Loucy (cell line): ENCODE measurements at regions not wholly inside any gene's neighbourhood (a gene's known extent, or its start where the extent isn't known, plus 50 kb on each side); places are given as distances from the start of the nearest gene placed in this dataset.

Experiments used
- CTCF ChIP-seq: fragments of 200-600 bp; sonication (generic); conservative IDR thresholded peaks from 2 replicates; pipeline ENCODE4 v1.5.1; 2014; ENCODE audit warnings: mild to moderate bottlenecking, antibody characterized with exemption, low read length
- EZH2phosphoT487 ChIP-seq: fragments of 200-600 bp; IDR thresholded peaks from 2 replicates; pipeline ENCODE4 v1.6.1; 2018; ENCODE audit warnings: antibody characterized with exemption, mild to moderate bottlenecking, moderate library complexity, borderline replicate concordance

GRCh38 chr20:23174821-23175220, 88.7 kb upstream of the CD93 start:
- TF ChIP-seq CTCF, result no peak
- TF ChIP-seq EZH2phosphoT487, result no peak
